H1 (cell line): ENCODE measurements at regions not wholly inside any gene's neighbourhood (a gene's known extent, or its start where the extent isn't known, plus 50 kb on each side); places are given as distances from the start of the nearest gene placed in this dataset.

Experiments
- CTCF ChIA-PET: fragments of 300-600 bp; sonication (Branson Sonifier 250); formaldehyde crosslinking; loops from one replicate; lab custom pipeline; 2021; ENCODE audit not compliant: partially characterized antibody; lab: Charles Lee
- POLR2A ChIA-PET: fragments of 300-600 bp; sonication (Branson Sonifier 250); formaldehyde crosslinking; loops from one replicate; lab custom pipeline; 2021; ENCODE audit warnings: inconsistent platforms; ENCODE audit not compliant: partially characterized antibody; lab: Charles Lee
- DNase-seq, 2 experiments: peaks; one replicate each; pipeline versions ENCODE4 v3.0.0 to v3.0.0-alpha.2; 2010 to 2022; ENCODE audit warnings: low spot score in 2 of 2, low read depth in 1 of 2, mixed read lengths in 1 of 2
- FAIRE-seq: peaks from 2 replicates; lab custom pipeline; 2011; peaks lifted over from hg19 to GRCh38; lab: Jason Lieb, UNC
- H2AFZ ChIP-seq: 2 replicates; pipeline ENCODE4 v1.8.1; 2012; ENCODE audit warnings: low read length, inconsistent platforms
- H2AK5ac ChIP-seq: 2 replicates; pipeline ENCODE4 v1.6.1; 2013; ENCODE audit warnings: low read depth, low read length
- H2BK120ac ChIP-seq: replicated peaks from 2 replicates; pipeline ENCODE3; 2013; ENCODE audit warnings: low read depth, low read length, inconsistent platforms
- H2BK12ac ChIP-seq: 2 replicates; pipeline ENCODE4 v1.6.1; 2013; ENCODE audit warnings: low read depth, low read length
- H2BK15ac ChIP-seq: 2 replicates; pipeline ENCODE4 v1.6.1; 2013; ENCODE audit warnings: low read length
- H2BK20ac ChIP-seq: 2 replicates; pipeline ENCODE4 v1.6.1; 2013; ENCODE audit warnings: low read length
- H2BK5ac ChIP-seq: 2 replicates; pipeline ENCODE4 v1.6.1; 2013; ENCODE audit warnings: low read depth, low read length
- H3K14ac ChIP-seq: 2 replicates; pipeline ENCODE4 v1.6.1; 2013; ENCODE audit warnings: inconsistent platforms; ENCODE audit not compliant: insufficient read length
- H3K18ac ChIP-seq: 2 replicates; pipeline ENCODE4 v1.6.1; 2013; ENCODE audit warnings: low read length; ENCODE audit errors: extremely low read depth
- H3K23ac ChIP-seq: 2 replicates; pipeline ENCODE4 v1.6.1; 2013; ENCODE audit warnings: inconsistent platforms; ENCODE audit not compliant: insufficient read length
- H3K23me2 ChIP-seq: 2 replicates; pipeline ENCODE4 v1.6.1; 2013; ENCODE audit warnings: low read depth, low read length
- H3K27ac ChIP-seq: 2 replicates; pipeline ENCODE4 v1.6.1; 2011; ENCODE audit warnings: low read depth, low read length, inconsistent platforms
- H3K27me3 ChIP-seq, 4 experiments: replicated peaks in 1 of 4; 1 replicate in 1 of 4; 2 replicates in 3 of 4; pipeline versions ENCODE4 v1.6.1 to v1.8.1; 2011 to 2013; ENCODE audit warnings: low read length in 3 of 4, mild to moderate bottlenecking in 3 of 4, inconsistent platforms in 2 of 4, mixed read lengths in 2 of 4, moderate library complexity in 1 of 4; ENCODE audit not compliant: control insufficient read depth in 3 of 4, insufficient read depth in 3 of 4; ENCODE audit errors: extremely low read depth in 1 of 4
- H3K36me3 ChIP-seq, 4 experiments: 2 replicates each; pipeline versions ENCODE4 v1.6.1 to v1.8.1; 2011 to 2013; ENCODE audit warnings: mild to moderate bottlenecking in 4 of 4, low read length in 3 of 4, moderate library complexity in 2 of 4, control low read depth in 1 of 4, inconsistent platforms in 1 of 4; ENCODE audit not compliant: insufficient read depth in 4 of 4, control insufficient read depth in 2 of 4
- H3K4ac ChIP-seq: replicated peaks from 2 replicates; pipeline ENCODE3; 2013; ENCODE audit warnings: low read length, low read depth, mixed read lengths, inconsistent platforms; ENCODE audit not compliant: insufficient read length
- H3K4me1 ChIP-seq, 4 experiments: replicated peaks in 1 of 4; 1 replicate in 1 of 4; 2 replicates in 3 of 4; pipeline versions ENCODE4 v1.6.1 to v1.8.1; 2011 to 2013; ENCODE audit warnings: low read length in 3 of 4, inconsistent platforms in 2 of 4, mixed read lengths in 1 of 4; ENCODE audit not compliant: insufficient read depth in 4 of 4, control insufficient read depth in 3 of 4
- H3K4me2 ChIP-seq, 2 experiments: 2 replicates each; pipeline versions ENCODE4 v1.6.1 to v1.8.1; 2011 to 2013; ENCODE audit warnings: low read depth in 2 of 2, low read length in 2 of 2, control low read depth in 1 of 2, inconsistent platforms in 1 of 2, mild to moderate bottlenecking in 1 of 2; ENCODE audit not compliant: insufficient read depth in 1 of 2
- H3K4me3 ChIP-seq, 4 experiments: fragments of 200-600, 300-600 bp in 1 of 4; sonication (generic), shearing (Covaris generic), sonication (Bioruptor Twin) in 1 of 4; 2 replicates each; pipeline versions ENCODE4 v1.5.1 to v1.8.1; 2011 to 2016; ENCODE audit warnings: low read length in 4 of 4, low read depth in 3 of 4, control low read depth in 2 of 4, inconsistent platforms in 2 of 4, mild to moderate bottlenecking in 2 of 4, mixed read lengths in 1 of 4, moderate library complexity in 1 of 4; ENCODE audit not compliant: insufficient read depth in 2 of 4; ENCODE audit errors: extremely low read depth in 1 of 4
- H3K56ac ChIP-seq: replicated peaks from 2 replicates; pipeline ENCODE3; 2013; ENCODE audit warnings: low read depth, mild to moderate bottlenecking, mixed read lengths, low read length, inconsistent platforms; ENCODE audit not compliant: insufficient read length
- H3K79me1 ChIP-seq: 2 replicates; pipeline ENCODE4 v1.6.1; 2013; ENCODE audit warnings: low read depth, low read length, control low read depth
- H3K79me2 ChIP-seq, 2 experiments: 2 replicates each; pipeline versions ENCODE4 v1.6.1 to v1.8.1; 2012 to 2013; ENCODE audit warnings: low read length in 2 of 2, mild to moderate bottlenecking in 2 of 2, inconsistent platforms in 1 of 2; ENCODE audit not compliant: insufficient read depth in 2 of 2, control insufficient read depth in 1 of 2
- H3K9ac ChIP-seq, 4 experiments: replicated peaks in 1 of 4; 1 replicate in 1 of 4; 2 replicates in 3 of 4; pipeline versions ENCODE4 v1.6.1 to v1.8.1; 2011 to 2013; ENCODE audit warnings: low read depth in 3 of 4, low read length in 3 of 4, control low read depth in 2 of 4, mild to moderate bottlenecking in 2 of 4, moderate library complexity in 2 of 4, inconsistent platforms in 1 of 4; ENCODE audit errors: extremely low read depth in 1 of 4
- H3K9me3 ChIP-seq, 2 experiments: 2 replicates each; pipeline versions ENCODE4 v1.6.1 to v1.8.1; 2012 to 2013; ENCODE audit warnings: mild to moderate bottlenecking in 2 of 2, moderate library complexity in 2 of 2, control low read depth in 1 of 2, inconsistent platforms in 1 of 2, low read depth in 1 of 2, low read length in 1 of 2, mixed read lengths in 1 of 2; ENCODE audit not compliant: insufficient read depth in 2 of 2
- H4K20me1 ChIP-seq, 2 experiments: replicated peaks in 1 of 2; 2 replicates each; pipeline versions ENCODE3 to v1.8.1; 2011 to 2013; ENCODE audit warnings: inconsistent platforms in 2 of 2, low read length in 2 of 2, mild to moderate bottlenecking in 1 of 2; ENCODE audit not compliant: insufficient read depth in 2 of 2, control insufficient read depth in 1 of 2
- H4K5ac ChIP-seq: 2 replicates; pipeline ENCODE4 v1.6.1; 2013; ENCODE audit warnings: low read length, low read depth, mixed read lengths, inconsistent platforms; ENCODE audit not compliant: insufficient read length
- H4K8ac ChIP-seq: 2 replicates; pipeline ENCODE4 v1.8.0; 2013; ENCODE audit warnings: mild to moderate bottlenecking, moderate library complexity, low read length, inconsistent platforms; ENCODE audit not compliant: insufficient read depth; ENCODE audit errors: extremely low read depth
- H4K91ac ChIP-seq: replicated peaks from 2 replicates; pipeline ENCODE3; 2013; ENCODE audit warnings: low read length, mixed read lengths, inconsistent platforms; ENCODE audit not compliant: insufficient read length
- ASH2L ChIP-seq: fragments of 200-600, 300-600 bp; sonication (generic); IDR thresholded peaks from one replicate; pipeline ENCODE4 v1.7.1; 2017; ENCODE audit warnings: low read length
- CBX5 ChIP-seq: fragments of 300-800, 300-1000 bp; sonication (generic); IDR thresholded peaks from 2 replicates; pipeline ENCODE4 v1.7.1; 2016; ENCODE audit warnings: antibody characterized with exemption, low read length, low read depth
- CEBPB ChIP-seq: IDR thresholded peaks from 2 replicates; pipeline ENCODE4 v1.6.1; 2012; ENCODE audit warnings: low read depth, low read length
- JUND ChIP-seq: IDR thresholded peaks from 2 replicates; pipeline ENCODE4 v1.6.1; 2011; ENCODE audit warnings: mild to moderate bottlenecking, improper control_type of control experiment, low read length
- SAP30 ChIP-seq: fragments of 300-600 bp; sonication (generic); IDR thresholded peaks from 2 replicates; pipeline ENCODE4 v1.7.1; 2012; ENCODE audit warnings: low read length, moderate library complexity, mild to moderate bottlenecking, inconsistent platforms; ENCODE audit not compliant: insufficient read depth, insufficient replicate concordance
- SIX5 ChIP-seq: IDR thresholded peaks from 2 replicates; pipeline ENCODE4 v1.6.1; 2011; ENCODE audit warnings: mild to moderate bottlenecking, low read depth, low read length
- SP1 ChIP-seq: IDR thresholded peaks from 2 replicates; pipeline ENCODE4 v1.6.1; 2011; ENCODE audit warnings: low read depth, low read length
- SP2 ChIP-seq: IDR thresholded peaks from 2 replicates; pipeline ENCODE4 v1.6.1; 2012; ENCODE audit warnings: mild to moderate bottlenecking, low read length, inconsistent platforms
- SRF ChIP-seq: IDR thresholded peaks from 2 replicates; pipeline ENCODE4 v1.6.1; 2011; ENCODE audit warnings: mild to moderate bottlenecking, low read depth, low read length, moderate library complexity
- WGBS, 2 experiments: shearing (Covaris generic) in 1 of 2; methylation state at CpG; one replicate each; pipeline versions ENCODE4 v1.1.6 to v1.1.7; 2013 to 2015; ENCODE audit warnings: low lambda C conversion rate in 2 of 2, mixed read lengths in 2 of 2, inconsistent platforms in 1 of 2, low coverage in 1 of 2, missing lambda C conversion rate in 1 of 2; ENCODE audit not compliant: insufficient replicate concordance in 2 of 2, insufficient coverage in 1 of 2, insufficient read length in 1 of 2; ENCODE audit errors: extremely low coverage in 1 of 2, missing lambda C conversion rate in 1 of 2; 5-methylcytosine and 5-hydroxymethylcytosine counted together
- TF ChIP-seq, protein P1 (sequence below), 3 experiments: IDR thresholded peaks; 1 replicate in 2 of 3; 2 replicates in 1 of 3; pipeline versions ENCODE4 v1.5.1 to v1.6.1; 2011; ENCODE audit warnings: low read length in 3 of 3, mild to moderate bottlenecking in 3 of 3, inconsistent platforms in 2 of 3, low read depth in 1 of 3, moderate library complexity in 1 of 3; ENCODE audit not compliant: insufficient read depth in 1 of 3; ENCODE audit errors: control extremely low read depth in 1 of 3
- TF ChIP-seq, protein P2 (sequence below): IDR thresholded peaks from 2 replicates; pipeline ENCODE4 v1.6.1; 2011; ENCODE audit warnings: low read length, improper control_type of control experiment

GRCh38 chr7:25520017-25520416 is 291.7 kb upstream of the NPVF start:
- H4K20me1 ChIP-seq, result no peaks in the 10 kb centered on the region
- no peak overlapping the region for H2BK5ac ChIP-seq
- H3K23ac ChIP-seq, result no peak overlapping the region
- H4K8ac ChIP-seq, result no peak overlapping the region
- no peaks in the 10 kb centered on the region; a peak in 1 of 7 replicates for H3K4me1 ChIP-seq
- no peaks in the 10 kb centered on the region for H3K36me3 ChIP-seq
- H2BK120ac ChIP-seq, result no peak overlapping the region
- no peak overlapping the region for H3K27ac ChIP-seq
- TF ChIP-seq SIX5 (no peak), SRF (no peak), SP1 (no peak), SP2 (no peak), CBX5 (no peak), CEBPB (no peak), JUND (no peak), SAP30 (no peak), ASH2L (no peak)
- TF ChIP-seq, protein P1, sequence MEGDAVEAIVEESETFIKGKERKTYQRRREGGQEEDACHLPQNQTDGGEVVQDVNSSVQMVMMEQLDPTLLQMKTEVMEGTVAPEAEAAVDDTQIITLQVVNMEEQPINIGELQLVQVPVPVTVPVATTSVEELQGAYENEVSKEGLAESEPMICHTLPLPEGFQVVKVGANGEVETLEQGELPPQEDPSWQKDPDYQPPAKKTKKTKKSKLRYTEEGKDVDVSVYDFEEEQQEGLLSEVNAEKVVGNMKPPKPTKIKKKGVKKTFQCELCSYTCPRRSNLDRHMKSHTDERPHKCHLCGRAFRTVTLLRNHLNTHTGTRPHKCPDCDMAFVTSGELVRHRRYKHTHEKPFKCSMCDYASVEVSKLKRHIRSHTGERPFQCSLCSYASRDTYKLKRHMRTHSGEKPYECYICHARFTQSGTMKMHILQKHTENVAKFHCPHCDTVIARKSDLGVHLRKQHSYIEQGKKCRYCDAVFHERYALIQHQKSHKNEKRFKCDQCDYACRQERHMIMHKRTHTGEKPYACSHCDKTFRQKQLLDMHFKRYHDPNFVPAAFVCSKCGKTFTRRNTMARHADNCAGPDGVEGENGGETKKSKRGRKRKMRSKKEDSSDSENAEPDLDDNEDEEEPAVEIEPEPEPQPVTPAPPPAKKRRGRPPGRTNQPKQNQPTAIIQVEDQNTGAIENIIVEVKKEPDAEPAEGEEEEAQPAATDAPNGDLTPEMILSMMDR (IDR thresholded peaks at IDR 0.05; ENCODE audit: control extremely low read depth in 1 of 3, insufficient read depth in 1 of 3, low read depth in 1 of 3, low read length in 3 of 3), result no peak
- TF ChIP-seq, protein P2, sequence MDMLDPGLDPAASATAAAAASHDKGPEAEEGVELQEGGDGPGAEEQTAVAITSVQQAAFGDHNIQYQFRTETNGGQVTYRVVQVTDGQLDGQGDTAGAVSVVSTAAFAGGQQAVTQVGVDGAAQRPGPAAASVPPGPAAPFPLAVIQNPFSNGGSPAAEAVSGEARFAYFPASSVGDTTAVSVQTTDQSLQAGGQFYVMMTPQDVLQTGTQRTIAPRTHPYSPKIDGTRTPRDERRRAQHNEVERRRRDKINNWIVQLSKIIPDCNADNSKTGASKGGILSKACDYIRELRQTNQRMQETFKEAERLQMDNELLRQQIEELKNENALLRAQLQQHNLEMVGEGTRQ, result no peak
- ChIA-PET POLR2A (no interaction called here), CTCF (interaction anchor here (1.1 to 1.6 kb wide), 3 partner anchors 10 to 102 kb away, joined by 3 to 6 read pairs (median 4); no protein-coding TSS in a partner anchor)
- H3K79me1 ChIP-seq, result no peaks in the 10 kb centered on the region
- H3K9me3 ChIP-seq, result no peaks in the 10 kb centered on the region
- H4K5ac ChIP-seq, result no peak overlapping the region
- H3K9ac ChIP-seq, result no peak overlapping the region
- FAIRE-seq, result no peak
- no peak overlapping the region for H2AK5ac ChIP-seq
- no peak overlapping the region for H2BK15ac ChIP-seq
- no peak overlapping the region for H3K4ac ChIP-seq
- H2AFZ ChIP-seq, result no peak overlapping the region
- H3K4me3 ChIP-seq, result no peak overlapping the region
- DNase-seq, result no peak
- no peak overlapping the region for H3K56ac ChIP-seq
- 94% methylated on average over 5 of the region's 5 CpGs; no CpG with 5 or more reads in 1 of the 2 experiments for WGBS, 2 experiments
- H4K91ac ChIP-seq, result no peak overlapping the region
- H3K14ac ChIP-seq, result no peak overlapping the region
- H3K27me3 ChIP-seq, result no peaks in the 10 kb centered on the region
- no peak overlapping the region for H3K18ac ChIP-seq
- H2BK20ac ChIP-seq, result no peak overlapping the region
- no peaks in the 10 kb centered on the region for H3K23me2 ChIP-seq
- H3K79me2 ChIP-seq, result no peaks in the 10 kb centered on the region
- H3K4me2 ChIP-seq, result no peak overlapping the region
- H2BK12ac ChIP-seq, result no peak overlapping the region
